HG02981 (cell line): ENCODE measurements at regions not wholly inside any gene's neighbourhood (a gene's known extent, or its start where the extent isn't known, plus 50 kb on each side); places are given as distances from the start of the nearest gene placed in this dataset.

Source experiments
- ATAC-seq: cut with Tn5 transposase; IDR thresholded peaks from one replicate; pipeline ENCODE4 v1.9.1; 2021; ENCODE audit warnings: mild to moderate bottlenecking, moderate library complexity; ENCODE audit not compliant: unreplicated experiment

GRCh38 chr11:45062115-45062514, 84.3 kb upstream of the PRDM11 start:
- no peak for ATAC-seq

DNA sequence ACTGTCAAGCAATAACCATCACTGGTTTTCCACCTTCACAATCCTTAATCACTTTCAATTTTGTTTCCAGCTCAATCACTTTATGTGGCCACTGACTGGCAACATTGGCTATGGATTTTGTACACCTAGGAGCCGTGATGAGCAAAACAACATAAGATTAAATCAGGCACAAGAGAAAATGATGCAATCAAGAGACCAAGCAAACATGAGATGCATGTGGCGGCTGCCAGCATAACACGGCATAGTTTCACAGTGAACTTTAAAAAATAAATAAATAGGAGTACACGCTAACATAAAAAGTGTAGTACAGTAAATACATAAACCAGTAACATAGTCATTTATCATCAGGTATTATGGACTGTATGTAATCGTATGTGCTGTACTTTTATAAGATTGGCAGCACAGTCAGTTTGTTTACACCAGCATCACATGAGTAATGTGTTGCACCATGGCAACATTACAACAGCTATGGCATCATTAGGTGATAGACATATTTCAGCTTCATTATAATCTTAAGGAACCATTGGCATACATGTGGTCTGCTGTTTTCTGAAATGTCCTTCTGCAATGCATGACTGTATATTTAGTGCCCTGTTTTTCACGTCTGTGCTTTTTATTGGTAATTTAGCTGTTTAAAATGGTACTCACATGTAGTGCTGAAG, 83.3 kb upstream of the PRDM11 start:
- no peak for ATAC-seq

DNA sequence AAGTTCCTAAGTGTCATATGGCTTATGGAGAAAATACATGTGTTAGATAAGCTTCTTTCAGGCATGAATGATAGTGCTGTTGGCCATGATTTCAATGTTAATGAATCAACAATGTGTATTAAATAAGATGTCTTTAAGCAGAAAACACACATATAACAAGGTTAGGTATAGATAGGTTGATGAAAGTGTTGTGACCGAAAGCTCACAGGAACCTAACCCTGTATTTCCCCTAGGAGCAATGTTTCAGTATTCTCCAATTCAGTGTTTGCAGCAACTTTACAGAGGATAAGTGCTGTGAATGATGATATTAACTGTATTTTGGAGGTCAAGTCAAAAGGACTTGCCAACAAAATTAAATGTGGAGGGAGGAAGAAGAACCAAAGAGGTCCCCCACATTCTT, 82.8 kb upstream of the PRDM11 start:
- ATAC-seq: no peak

DNA sequence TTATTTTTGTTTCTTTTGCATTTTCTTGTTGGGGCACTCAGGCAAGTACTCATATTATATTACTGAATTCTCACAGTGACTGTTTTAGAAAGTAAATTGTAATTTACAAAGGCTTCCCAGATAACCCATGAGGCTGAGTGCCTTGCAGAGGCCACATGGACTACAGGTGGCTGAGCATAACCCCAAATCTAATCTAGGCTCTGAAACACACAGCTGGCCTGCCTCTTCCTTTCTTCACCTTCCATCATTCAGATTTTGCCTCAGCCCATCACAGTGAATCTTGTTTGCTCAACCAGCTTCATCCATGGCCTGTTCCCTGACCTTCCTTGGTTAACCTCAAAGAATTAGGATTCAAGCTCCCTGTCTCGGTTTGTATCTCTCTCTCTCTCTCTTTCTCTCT, 78.5 kb upstream of the PRDM11 start:
- ATAC-seq: no peak

GRCh38 chr11:45071232-45071631, 75.2 kb upstream of the PRDM11 start:
- no peak for ATAC-seq

DNA sequence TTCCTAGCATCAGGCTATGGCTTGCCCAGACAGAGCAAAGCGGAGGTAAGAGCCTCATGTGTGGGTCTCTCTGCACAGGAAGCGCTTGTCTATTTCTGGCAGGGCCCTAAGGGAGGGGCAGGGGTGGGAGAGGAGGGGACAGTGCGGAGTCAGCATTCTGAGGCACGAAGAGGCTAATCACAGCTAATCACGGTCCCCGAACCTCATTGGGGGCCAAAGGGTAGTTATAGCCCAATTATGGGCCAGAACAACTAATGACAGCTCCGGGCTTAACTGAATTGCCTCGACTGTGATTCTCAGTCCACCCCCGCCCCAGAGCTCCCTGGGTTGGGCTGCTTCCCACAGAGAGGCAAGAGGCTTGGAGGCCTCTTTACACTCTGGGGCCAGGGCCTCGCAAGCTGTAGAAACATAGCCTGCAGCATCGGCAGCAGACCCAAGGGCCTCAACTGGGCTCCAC, 72.7 kb upstream of the PRDM11 start:
- ATAC-seq: no peak

- ATAC-seq: no peak
Measured at GRCh38 chr11:45075519-45075918, 70.9 kb upstream of the PRDM11 start.

DNA sequence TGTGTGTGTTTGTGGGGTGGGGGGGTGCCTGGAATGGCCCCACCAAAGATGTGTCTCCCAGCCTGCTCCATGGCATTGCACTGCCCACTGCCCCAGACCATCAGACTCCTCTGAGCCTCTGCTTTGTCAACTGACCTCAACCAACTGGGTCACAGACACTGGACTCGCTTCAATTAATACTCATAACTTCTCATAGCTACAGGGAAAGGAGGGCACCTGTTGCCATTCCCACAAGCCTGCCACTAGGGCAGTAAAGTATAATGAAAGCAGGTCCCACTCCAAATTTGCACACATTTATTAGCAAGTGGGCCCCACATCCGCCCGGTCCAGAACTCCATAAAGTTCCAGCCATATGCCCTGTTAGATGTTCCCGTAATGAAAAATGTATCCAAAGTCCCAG, 70.5 kb upstream of the PRDM11 start:
- no peak for ATAC-seq

GRCh38 chr11:45076761-45077160, 69.7 kb upstream of the PRDM11 start:
- ATAC-seq: no peak

- ATAC-seq: no peak
Measured at GRCh38 chr11:45078236-45079074, 68.0 kb upstream of the PRDM11 start.

DNA sequence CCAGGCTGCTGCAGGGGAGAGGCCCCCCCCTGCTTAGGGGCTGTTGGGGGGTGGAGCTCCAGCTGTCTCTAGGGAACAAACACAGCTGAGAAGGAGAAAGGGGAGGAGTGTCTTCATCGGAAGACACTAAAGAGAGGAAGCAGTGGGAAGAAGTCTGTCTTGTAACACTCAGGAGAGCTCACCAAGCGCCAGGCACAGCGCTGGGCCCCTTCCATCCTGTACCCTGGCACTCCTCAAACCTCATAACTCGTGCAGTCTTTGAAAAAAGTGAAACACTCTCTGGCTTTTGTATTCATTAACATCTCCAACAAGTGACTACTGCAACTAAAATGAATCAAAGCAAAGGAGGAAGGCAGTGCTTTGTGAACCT, 67.4 kb upstream of the PRDM11 start:
- ATAC-seq: no peak

- no peak for ATAC-seq
Measured at GRCh38 chr11:45079567-45079942, 66.9 kb upstream of the PRDM11 start.

GRCh38 chr11:45079943-45080719, 66.3 kb upstream of the PRDM11 start:
- peak; percentile 47 for ATAC-seq

- ATAC-seq: no peak
Measured at GRCh38 chr11:45082744-45083543, 63.5 kb upstream of the PRDM11 start.

DNA sequence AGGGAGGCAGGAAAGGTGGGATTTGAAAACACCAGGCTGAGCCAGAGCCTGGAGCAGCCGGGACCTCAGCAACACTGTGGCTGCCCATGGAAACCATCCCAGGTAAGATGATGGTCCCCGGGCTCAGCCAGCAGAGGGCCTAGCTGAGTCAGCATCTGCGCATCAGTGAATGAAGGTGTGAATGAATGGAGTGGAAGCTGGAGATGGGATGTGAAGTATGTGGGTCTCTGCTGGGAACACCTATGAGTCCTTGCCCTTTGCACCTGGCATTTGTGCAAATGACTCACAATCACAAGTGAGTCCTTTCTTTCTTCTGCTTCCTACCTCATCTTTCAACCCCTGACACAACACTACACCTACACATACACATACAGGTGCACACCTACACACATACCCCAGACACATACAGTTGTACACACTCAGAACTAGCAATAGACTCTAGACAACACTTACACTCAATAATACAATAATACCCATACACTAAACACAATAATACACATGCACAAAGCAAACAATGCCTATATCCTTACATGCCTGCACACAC, 62.8 kb upstream of the PRDM11 start:
- no peak for ATAC-seq

- ATAC-seq: no peak
Measured at GRCh38 chr11:45085646-45086501, 60.6 kb upstream of the PRDM11 start.

DNA sequence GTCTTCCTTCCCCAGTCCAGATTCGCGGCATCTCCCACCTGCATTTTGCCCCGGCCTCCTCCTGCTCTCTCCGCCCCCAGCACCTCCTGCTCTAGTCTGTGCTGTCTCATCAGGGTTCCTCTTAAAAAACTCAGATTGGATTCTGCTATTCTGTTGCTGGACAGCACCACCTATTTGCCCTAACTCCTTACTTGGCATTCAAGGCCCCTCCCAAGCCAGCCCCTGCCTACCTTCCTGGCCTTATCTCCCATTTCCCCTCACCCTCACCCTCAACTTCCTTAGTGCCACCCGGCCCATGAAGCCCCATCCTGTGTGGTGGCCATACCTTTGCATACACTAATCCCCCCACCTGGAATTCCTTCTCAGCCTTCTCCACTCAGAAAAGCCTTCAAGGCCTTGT, 59.9 kb upstream of the PRDM11 start:
- no peak for ATAC-seq

GRCh38 chr11:45087086-45087899, 59.1 kb upstream of the PRDM11 start:
- no peak for ATAC-seq

- ATAC-seq: no peak
Measured at GRCh38 chr11:45087900-45088160, 58.6 kb upstream of the PRDM11 start.
